Gastrocnemius medialis (tissue), 4 donors: ENCODE measurements at regions not wholly inside any gene's neighbourhood (a gene's known extent, or its start where the extent isn't known, plus 50 kb on each side); places are given as distances from the start of the nearest gene placed in this dataset.

Experiments
- ATAC-seq, 2 donors: fragments of 150-250 bp; one replicate each; pipeline ENCODE4 v1.9.1; 2016
- DNase-seq, 2 donors: peaks; one replicate each; pipeline ENCODE4 v3.0.0-alpha.2; 2019
- H3K27ac ChIP-seq, 4 donors: fragments of 200-600 bp; sonication (generic); 1 replicate in 1 of 4; 2 replicates in 3 of 4; pipeline ENCODE4 v1.5.1; 2016 to 2018; ENCODE audit warnings: mild to moderate bottlenecking in 2 of 4, moderate library complexity in 1 of 4
- H3K27me3 ChIP-seq, 3 donors: fragments of 200-600 bp; sonication (generic) in 2 of 3; 1 replicate in 1 of 3; 2 replicates in 2 of 3; pipeline versions ENCODE4 v1.5.1 to v1.6.0; 2016 to 2019; ENCODE audit warnings: mild to moderate bottlenecking in 1 of 3, moderate library complexity in 1 of 3
- H3K36me3 ChIP-seq, 2 donors: fragments of 200-600 bp; sonication (generic) in 1 of 2; one replicate each; pipeline ENCODE4 v1.5.1; 2017 to 2018
- H3K4me1 ChIP-seq, 2 donors: fragments of 200-600 bp; sonication (generic) in 1 of 2; one replicate each; pipeline ENCODE4 v1.5.1; 2016 to 2017; ENCODE audit warnings: mild to moderate bottlenecking in 2 of 2
- H3K4me3 ChIP-seq, 4 donors: fragments of 200-600 bp; sonication (generic) in 3 of 4; 1 replicate in 1 of 4; 2 replicates in 3 of 4; pipeline ENCODE4 v1.5.1; 2016 to 2019; ENCODE audit warnings: mild to moderate bottlenecking in 2 of 4
- H3K9me3 ChIP-seq, 3 donors: fragments of 200-600 bp; sonication (generic) in 2 of 3; 1 replicate in 1 of 3; 2 replicates in 2 of 3; pipeline ENCODE4 v1.5.1; 2016 to 2019
- POLR2A ChIP-seq, 2 donors: fragments of 450-650 bp; IDR thresholded peaks; one replicate each; pipeline ENCODE4 v1.6.1; 2017; ENCODE audit warnings: antibody characterized with exemption in 2 of 2, mild to moderate bottlenecking in 2 of 2, moderate library complexity in 2 of 2
- in situ Hi-C, 4 donors: fragments of 200-750 bp; cut with MboI; loops; one replicate each; pipeline versions ENCODE4 v1.15.0 to v1.8.0; 2017; ENCODE audit warnings: low sequenced_read_pairs in 4 of 4
- intact Hi-C: fragments of 100-400 bp; cut with DNase I; formaldehyde crosslinking; loops from one replicate; pipeline ENCODE4 v1.15.1; 2023; ENCODE audit warnings: low total_unique reads
- TF ChIP-seq, protein P1 (sequence below), 5 experiments: fragments of 450-650 bp in 3 of 5; fragments of 200-600 bp in 2 of 5; sonication (generic) in 2 of 5; IDR thresholded peaks in 4 of 5; conservative IDR thresholded peaks in 1 of 5; 1 replicate in 4 of 5; 2 replicates in 1 of 5; pipeline ENCODE4 v1.5.1; 2016 to 2019; ENCODE audit warnings: antibody characterized with exemption in 5 of 5, mild to moderate bottlenecking in 3 of 5, moderate library complexity in 3 of 5

DNA sequence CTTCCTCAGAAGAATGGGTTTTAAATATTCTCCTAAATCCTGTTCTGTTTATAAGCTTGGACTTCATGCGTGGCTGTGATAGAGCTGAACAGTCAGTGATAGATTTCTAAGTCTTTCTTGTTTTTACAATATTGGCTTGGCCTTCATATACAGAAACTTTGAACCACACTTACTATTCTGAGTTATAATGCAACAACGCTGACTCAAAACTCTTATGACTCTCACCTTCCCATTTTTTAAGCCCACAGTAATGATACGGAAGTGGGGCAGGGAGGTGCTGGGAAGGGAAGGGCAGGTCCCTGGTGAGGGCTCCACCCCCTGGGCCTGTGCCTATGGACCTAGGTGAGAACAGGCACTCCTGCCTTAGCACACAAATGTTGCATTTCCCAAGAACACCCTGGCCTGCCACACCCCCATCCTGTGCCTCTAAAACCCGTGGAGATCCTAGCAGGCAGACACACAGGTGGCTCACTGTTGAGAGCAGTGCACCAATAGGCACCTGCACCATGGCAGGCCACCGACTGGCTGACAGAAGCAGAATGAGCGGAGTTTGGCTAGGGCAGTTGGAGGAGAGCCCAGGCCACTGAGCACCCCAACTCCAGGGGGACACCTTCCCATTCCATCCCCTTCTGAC is 376.7 kb downstream of the GABRG2 start:
- TF ChIP-seq POLR2A (IDR thresholded peaks at IDR 0.05) = no peak
- TF ChIP-seq, protein P1, sequence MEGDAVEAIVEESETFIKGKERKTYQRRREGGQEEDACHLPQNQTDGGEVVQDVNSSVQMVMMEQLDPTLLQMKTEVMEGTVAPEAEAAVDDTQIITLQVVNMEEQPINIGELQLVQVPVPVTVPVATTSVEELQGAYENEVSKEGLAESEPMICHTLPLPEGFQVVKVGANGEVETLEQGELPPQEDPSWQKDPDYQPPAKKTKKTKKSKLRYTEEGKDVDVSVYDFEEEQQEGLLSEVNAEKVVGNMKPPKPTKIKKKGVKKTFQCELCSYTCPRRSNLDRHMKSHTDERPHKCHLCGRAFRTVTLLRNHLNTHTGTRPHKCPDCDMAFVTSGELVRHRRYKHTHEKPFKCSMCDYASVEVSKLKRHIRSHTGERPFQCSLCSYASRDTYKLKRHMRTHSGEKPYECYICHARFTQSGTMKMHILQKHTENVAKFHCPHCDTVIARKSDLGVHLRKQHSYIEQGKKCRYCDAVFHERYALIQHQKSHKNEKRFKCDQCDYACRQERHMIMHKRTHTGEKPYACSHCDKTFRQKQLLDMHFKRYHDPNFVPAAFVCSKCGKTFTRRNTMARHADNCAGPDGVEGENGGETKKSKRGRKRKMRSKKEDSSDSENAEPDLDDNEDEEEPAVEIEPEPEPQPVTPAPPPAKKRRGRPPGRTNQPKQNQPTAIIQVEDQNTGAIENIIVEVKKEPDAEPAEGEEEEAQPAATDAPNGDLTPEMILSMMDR (IDR thresholded peaks at IDR 0.05 in 4 of 5, conservative IDR thresholded peaks at IDR 0.05 in 1 of 5) = no peak
- Histone ChIP-seq H3K4me3 (no peak overlapping the region), H3K9me3 (no peaks in the 10 kb centered on the region), H3K4me1 (no peaks in the 10 kb centered on the region), H3K27ac (no peak overlapping the region), H3K36me3 (no peaks in the 10 kb centered on the region), H3K27me3 (no peaks in the 10 kb centered on the region)
- intact Hi-C loops = no loop called here
- in situ Hi-C loops = no loop called here
- DNase-seq (no peak), ATAC-seq (no peak)

DNA sequence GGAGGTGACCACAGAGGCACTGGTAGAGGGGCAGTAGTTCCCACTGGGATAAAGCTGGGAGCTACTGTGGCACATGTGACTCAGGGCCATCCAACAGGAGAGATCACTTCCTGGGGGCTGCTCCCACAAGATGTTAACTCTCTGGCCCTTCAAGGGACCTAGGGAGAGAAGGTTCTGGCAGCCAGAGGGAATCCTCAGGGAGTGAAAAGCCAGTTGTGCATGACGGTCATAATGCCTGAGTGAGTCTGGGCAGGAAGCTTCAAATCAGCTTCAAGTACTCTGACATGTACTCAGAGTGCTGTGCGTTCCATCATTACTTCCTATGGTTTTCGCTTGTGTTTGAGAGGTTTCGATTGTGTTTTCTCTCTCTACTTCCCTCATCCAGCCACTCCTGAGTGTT is 388.5 kb downstream of the GABRG2 start:
- in situ Hi-C loops = no loop called here

DNA sequence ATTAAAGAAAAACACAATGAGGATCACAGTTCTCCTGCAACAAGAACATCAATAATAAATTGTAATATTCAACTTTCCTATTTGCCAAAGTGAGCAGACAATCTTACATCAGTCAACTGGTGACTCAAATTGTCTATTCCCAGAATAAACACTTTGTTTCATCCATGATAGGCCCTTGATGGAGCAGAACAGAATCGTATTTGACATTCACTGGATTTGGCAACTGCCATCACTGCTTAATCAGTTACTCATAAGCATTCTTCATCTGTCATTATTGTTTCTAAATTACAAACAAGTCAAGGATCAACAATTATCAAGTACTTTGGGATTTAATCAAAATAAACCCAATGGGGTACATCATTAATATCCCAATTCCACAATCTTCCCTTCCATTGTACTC is 398.4 kb downstream of the GABRG2 start:
- DNase-seq (no peak), ATAC-seq (no peak)
- Histone ChIP-seq H3K9me3 (no peaks in the 10 kb centered on the region), H3K27me3 (no peaks in the 10 kb centered on the region), H3K4me3 (no peak overlapping the region), H3K4me1 (no peaks in the 10 kb centered on the region), H3K27ac (no peak overlapping the region), H3K36me3 (no peaks in the 10 kb centered on the region)
- TF ChIP-seq, protein P1 (IDR thresholded peaks at IDR 0.05 in 4 of 5, conservative IDR thresholded peaks at IDR 0.05 in 1 of 5) = no peak
- no peak for TF ChIP-seq POLR2A (IDR thresholded peaks at IDR 0.05)
- intact Hi-C loops (no loop called here), in situ Hi-C loops (no loop called here)

More for the DNA sequence above, 388.5 kb downstream of the GABRG2 start:
- ATAC-seq (no peak), DNase-seq (no peak)
- Histone ChIP-seq H3K4me1 (no peaks in the 10 kb centered on the region), H3K4me3 (no peak overlapping the region), H3K27ac (no peak overlapping the region), H3K27me3 (no peaks in the 10 kb centered on the region), H3K36me3 (no peaks in the 10 kb centered on the region), H3K9me3 (no peaks in the 10 kb centered on the region)
- TF ChIP-seq, protein P1 (IDR thresholded peaks at IDR 0.05 in 4 of 5, conservative IDR thresholded peaks at IDR 0.05 in 1 of 5) = no peak
- no peak for TF ChIP-seq POLR2A (IDR thresholded peaks at IDR 0.05)
- intact Hi-C loops = no loop called here

DNA sequence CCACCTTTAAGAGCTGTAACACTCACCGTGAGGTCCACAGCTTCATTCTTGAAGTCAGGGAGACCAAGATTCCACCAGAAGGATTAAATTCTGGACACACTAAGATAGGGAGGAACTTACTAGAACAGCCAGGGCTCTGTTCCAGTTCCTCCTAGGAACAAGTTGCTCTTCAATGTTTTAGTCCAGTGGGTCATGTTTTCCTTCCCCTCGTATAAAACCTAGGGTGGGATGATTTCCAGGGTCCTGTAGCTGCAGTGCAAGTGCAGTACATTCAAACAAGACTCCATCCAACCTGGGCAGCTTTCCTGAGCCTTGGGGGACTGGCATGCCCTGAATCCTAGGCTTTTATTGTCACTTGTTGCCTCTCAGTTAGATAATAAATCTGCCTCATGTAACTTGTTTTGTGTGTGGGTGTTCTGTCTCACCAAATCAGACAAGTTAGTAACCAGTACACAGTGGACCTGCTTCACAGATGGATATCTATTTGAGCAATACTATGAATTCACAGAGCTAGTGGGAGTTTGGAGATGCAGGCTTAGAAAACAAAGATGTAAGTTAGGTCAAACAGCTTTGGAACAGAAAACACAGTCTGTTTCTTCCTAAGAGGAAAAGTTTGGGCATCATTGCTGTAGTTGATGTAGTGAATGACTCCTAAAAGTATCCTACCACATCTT is 405.6 kb downstream of the GABRG2 start:
- H3K36me3 ChIP-seq = no peaks in the 10 kb centered on the region
- no peak for ATAC-seq
- no peak overlapping the region for H3K27ac ChIP-seq
- no peaks in the 10 kb centered on the region for H3K9me3 ChIP-seq
- no peak for TF ChIP-seq POLR2A (IDR thresholded peaks at IDR 0.05)
- TF ChIP-seq, protein P1 (IDR thresholded peaks at IDR 0.05 in 4 of 5, conservative IDR thresholded peaks at IDR 0.05 in 1 of 5) = no peak
- in situ Hi-C loops = no loop called here
- no peaks in the 10 kb centered on the region for H3K4me1 ChIP-seq
- intact Hi-C loops = no loop called here
- DNase-seq = no peak
- H3K4me3 ChIP-seq = no peak overlapping the region
- no peaks in the 10 kb centered on the region for H3K27me3 ChIP-seq
